Esophagus mucosa (tissue), 1 donor: ENCODE measurements at regions not wholly inside any gene's neighbourhood (a gene's known extent, or its start where the extent isn't known, plus 50 kb on each side); places are given as distances from the start of the nearest gene placed in this dataset.
"Not testable (repeated sequence)": the region's sequence is repeated elsewhere in the genome, so short reads cannot be mapped to it uniquely, and the experiment has no call there.

ENCODE experiments used
- ATAC-seq: fragments of 200-7000 bp; cut with Tn5 transposase; one replicate; pipeline ENCODE4 v1.9.1; 2020
- donor health status: DM: yes; HTN: yes; CAD: no.

DNA sequence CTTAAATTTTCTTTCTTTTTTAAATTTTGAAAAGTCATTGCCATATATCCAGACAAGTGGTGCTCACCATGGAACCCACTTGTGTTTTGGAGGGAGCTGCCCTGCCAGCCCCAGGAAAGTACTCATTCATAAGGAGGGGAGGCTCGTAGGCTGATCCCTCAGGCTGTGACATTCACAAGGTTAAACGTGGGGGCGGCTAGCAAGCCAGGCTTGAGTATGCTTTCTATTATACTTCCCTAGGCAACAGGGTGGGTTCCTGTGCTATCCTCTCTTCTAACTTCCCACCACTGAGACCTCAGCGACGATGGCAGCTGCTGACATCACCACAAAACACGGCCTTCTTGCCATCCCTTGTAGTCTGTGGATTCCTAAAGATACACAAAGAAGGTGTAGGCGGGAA, 160.5 kb upstream of the C2CD4B start:
- ATAC-seq, result no peak

DNA sequence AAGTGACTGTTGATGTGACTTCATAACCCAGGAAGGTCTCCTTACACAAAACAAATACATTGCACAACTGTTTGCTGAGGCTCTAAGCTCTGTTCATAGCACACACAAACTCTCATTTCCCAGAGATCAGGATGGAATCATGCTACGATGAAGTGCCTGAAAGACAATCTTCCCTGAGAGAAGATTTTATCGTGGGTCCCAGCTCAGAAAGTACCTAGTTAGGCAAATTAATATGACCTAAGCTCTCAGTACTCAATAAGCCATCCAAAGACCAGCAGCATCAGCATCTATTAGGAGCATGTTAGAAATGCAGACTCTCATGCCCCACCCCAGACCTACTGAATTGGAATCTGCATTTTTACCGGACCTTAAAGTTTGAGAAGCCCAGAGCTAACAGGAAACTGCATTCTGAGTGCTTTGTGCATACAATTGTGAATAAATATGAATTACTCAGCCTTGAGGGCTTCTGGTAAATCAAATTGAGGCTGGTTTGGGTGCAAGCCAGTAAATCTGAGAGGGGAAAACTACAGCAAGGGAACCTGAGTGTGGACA, 161.5 kb upstream of the C2CD4B start:
- ATAC-seq, result no peak

DNA sequence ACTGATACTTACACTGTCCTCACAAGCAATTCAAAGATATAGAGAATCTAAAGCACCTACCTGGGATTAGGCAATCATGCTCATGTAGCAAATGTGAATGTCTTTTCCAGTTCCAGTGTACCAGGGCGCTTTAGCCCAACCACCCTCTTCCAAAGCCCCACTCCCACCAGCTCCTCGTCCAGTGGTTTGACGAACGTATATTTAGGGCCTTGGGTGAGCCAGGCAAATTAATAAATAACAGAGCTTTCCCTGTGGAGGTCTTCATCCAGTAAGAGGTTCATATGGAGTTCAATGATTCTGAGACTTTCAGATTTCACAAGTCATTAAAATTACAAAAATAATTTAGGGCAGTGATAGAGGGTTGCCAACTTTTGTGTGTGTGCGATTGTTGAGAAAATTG, 162.3 kb upstream of the C2CD4B start:
- no peak for ATAC-seq

DNA sequence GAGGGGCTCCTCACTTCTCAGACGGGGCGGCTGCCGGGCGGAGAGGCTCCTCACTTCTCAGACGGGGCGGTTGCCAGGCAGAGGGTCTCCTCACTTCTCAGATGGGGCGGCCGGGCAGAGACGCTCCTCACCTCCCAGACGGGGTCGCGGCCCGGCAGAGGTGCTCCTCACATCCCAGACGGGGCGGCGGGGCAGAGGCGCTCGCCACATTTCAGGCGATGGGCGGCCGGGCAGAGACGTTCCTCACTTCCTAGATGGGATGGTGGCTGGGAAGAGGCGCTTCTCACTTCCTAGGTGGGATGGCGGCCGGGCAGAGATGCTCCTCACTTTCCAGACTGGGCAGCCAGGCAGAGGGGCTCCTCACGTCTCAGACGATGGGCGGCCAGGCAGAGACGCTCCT, 167.4 kb upstream of the C2CD4B start:
- ATAC-seq, result not testable (repeated sequence)

DNA sequence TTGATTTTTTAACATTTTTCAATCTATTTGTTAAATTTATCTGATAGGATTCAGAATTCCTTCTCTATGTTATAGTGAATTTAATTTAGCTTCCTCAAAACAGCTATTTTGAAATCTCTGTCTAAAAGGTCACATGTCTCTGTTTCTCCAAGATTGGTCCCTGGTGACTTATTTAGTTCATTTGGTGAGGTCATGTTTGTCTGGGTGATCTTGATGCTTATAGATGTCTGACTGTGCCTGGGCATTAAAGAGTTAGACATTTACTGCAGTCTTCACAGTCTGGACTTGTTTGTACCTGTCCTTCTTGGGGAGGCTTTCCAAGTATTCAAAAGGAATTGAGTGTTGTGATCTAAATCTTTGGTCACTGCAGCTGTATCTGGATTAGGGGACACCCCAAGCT, 169.5 kb upstream of the C2CD4B start:
- ATAC-seq, result peak; percentile 51

DNA sequence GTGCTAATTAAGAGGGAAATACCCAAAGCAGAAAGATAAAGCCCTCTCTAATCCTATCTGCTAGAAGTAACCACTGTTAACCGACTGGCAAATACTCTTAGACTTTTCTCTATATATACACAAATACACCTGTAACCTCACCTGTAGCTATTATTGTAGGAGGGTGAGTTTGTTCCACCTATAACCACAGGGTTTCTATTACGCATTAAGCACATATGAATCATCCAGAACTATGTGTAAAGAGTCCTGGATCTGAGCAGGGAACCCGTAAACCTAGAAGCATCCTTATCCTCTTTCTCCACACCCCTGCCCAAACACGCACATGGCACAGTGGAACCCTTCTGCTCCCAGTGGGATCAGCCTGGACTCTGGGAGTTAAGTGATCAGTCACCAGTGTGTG, 172.8 kb upstream of the C2CD4B start:
- ATAC-seq, result peak; percentile 86

DNA sequence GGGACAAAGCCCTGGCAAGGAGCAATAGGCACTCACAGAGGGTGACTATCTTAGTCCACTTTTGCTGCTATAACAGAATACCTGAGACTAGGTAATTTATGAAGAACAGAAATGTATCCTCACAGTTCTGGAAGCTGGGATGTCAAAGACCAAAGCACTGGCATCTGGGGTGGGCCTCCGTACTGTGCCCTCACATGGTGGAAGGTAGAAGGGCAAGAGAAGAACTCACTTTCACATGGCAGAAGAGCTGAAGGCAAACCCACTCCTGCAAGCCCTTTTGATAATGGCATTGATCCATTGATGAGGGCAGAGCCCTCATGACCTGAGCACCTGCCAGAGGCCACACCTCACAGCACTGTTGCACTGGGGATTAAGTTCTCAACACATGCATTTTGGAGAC, 173.4 kb upstream of the C2CD4B start:
- ATAC-seq, result no peak

DNA sequence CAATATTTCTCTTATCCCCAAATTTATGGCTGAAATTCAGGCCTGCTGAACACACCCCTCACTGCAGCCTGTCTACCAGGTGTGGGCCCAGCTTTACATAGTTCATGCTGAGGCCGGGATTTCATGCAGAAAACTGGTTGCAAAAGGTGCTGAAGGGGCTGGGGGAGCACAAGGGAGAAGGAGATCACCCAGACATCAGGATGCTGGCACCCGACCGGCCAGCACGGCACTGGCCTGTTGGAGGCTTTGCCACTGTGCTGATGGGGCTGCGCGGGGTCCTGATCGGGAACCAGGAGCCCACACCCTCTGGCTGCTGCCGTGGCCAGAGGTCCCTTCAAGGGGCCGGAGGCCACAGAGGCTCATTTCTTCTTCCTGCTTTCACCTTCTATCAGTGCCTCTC, 177.9 kb upstream of the C2CD4B start:
- ATAC-seq, result no peak

DNA sequence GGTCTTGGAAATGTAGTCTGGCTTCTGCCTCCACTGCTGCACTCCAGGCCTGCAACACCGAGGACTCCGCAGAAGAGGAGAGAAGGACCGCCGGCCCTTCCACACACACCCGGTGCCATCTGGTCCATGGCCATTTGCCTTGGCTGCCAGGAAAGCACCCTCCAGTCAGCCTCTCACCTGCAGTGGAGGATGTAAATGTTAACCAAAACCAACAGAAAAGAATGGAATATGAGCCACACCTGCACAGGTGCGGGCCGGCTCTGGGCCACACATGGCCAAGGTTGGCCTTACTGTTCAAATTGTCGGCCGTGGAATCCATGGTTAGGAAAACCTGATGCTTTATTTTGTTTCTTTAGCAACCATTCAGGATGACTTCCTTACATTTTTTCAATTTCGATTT, 178.3 kb upstream of the C2CD4B start:
- ATAC-seq, result no peak

DNA sequence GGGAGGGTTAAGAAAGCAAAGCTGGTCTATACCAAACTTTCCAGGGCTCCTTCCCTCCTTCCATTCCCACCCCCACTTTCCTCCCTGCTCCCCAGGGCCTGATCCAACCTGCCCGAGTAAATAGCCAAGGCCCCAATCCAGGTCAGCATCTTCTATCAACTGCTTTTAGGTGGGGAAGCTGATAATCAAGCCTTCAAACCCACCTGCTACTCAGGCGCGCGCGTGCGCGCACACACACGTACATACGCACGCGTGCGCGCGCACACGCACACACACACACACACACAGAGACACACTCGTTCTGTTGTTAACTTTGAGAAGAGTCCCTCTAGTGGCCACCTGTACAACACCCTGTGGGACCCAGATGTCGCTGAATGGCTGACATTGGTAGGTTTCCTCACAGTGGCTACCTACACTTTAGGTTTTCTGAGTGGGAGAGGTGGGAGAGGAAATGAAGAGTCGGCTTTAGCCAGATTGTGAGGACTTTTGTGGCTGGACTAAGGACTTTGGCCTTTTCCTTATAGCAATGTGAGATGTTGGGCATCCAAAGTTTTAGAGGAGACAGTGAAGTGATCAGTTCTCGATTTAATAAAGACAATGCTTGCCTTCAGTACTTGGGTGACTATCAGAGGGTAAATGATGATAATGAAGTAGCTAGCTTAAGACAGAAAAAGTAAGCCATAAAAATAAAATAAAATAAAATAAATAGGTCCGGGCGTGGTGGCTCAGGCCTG, 179.9 kb upstream of the C2CD4B start:
- ATAC-seq, result peak; percentile 91

DNA sequence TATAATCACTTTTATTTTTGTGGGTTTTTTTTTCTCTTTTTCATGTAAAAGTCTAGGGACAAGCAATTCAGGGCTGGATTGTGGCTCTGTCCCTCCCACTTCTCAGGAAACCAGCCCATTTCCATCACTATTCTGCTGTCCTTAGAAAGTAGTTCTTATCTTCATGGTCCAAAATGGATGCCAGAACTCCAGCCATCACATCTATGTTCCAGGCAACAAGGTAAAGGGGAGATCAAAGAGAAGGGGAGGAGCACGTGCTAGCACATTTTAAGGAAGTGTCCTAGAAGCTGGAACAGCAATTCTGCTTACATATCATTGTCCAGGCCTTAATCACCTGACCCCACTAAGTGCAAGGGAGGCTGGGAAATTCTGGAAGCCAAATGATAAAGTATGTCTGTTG, 181.1 kb upstream of the C2CD4B start:
- no peak for ATAC-seq

DNA sequence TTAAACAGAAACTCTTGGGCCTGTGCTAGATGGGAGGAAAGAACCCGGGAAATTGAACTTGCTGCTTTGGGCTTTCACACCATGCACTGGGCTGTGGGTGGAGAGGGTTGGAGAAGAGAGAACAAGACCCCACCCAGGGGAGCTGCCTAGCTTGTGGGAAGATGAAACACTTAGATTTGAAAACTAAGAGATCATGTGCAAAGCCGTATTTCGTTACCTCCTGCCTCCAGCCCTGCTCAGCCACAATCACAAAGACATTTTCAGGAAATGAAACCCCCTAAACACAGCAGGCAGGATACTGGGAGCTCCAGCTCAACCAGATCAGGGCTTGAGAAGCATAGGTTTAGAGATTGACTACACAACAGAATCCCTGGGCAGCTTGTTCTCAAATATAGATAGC, 183.0 kb upstream of the C2CD4B start:
- ATAC-seq, result no peak

DNA sequence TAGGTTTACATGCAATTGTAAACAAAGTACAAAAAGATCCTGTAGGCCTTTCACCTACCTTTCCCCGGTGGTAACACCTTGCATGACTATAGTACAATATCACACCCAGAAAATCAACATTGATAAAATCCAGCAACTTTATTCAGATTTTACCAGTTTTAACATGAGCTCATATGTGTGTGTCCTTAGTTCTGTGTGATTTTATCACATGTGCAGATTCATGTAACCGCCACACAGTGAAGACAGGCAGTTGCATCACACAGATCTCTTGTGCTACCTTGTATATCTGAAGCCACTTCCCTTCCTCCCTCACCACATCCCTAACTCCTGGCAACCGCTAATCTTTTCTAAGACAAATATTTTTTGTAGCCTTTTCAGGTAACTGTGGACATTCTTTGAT, 183.5 kb upstream of the C2CD4B start:
- ATAC-seq, result no peak

DNA sequence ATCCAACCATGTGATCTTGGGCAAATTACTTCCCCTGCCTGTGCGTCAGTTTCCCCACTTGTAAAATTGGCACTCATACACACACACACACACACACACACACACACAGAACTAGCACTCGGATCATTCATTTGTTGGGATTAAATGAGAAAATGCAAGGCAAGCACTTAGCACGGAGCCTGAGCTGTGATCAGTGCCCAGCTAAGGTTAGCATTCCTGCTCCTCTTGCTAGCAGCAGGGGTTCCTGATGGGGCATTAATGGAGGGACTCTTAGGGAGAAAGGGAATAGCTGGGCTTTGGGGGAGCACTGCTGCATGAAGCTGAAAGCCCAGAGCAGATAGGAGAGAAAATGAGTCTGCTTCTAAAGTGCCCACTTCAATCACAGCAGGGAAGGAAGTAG, 187.7 kb upstream of the C2CD4B start:
- no peak for ATAC-seq

DNA sequence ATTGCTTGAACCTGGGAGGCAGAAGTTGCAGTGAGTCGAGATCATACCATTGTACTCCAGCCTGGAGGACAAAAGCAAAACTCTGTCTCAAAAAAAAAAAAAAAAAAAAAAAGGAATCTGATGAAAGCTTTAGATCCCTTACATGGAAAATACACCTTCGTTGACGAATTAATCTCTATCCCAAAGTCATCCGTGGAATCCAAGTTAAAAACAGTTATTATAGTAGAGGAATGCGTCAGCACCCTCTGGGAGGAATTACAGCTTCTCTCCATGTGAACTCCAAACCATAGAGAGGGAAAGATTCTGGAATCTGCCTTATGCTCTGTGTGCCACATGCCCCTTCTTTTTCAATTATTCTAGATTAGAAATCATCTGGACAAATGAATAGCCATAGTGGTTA, 192.3 kb upstream of the C2CD4B start:
- no peak for ATAC-seq

DNA sequence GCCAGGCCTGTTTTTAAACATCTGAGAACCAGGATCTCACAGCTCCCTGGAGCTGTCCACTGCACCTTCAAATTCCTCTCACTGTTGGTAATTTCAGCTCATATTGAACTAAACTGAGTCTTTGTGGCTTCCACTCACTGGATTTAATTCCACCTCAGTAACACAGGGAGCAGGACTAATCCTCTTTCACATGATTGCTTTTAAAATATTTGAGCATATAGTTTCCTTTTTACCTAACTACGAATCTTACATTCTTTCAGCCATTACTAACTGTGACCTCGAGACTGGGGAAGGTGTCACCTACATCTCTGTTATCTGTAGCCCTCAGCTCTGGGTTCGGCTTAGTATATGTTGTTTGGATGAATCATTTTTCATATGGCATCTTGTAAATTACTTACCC, 194.3 kb upstream of the C2CD4B start:
- ATAC-seq, result no peak

DNA sequence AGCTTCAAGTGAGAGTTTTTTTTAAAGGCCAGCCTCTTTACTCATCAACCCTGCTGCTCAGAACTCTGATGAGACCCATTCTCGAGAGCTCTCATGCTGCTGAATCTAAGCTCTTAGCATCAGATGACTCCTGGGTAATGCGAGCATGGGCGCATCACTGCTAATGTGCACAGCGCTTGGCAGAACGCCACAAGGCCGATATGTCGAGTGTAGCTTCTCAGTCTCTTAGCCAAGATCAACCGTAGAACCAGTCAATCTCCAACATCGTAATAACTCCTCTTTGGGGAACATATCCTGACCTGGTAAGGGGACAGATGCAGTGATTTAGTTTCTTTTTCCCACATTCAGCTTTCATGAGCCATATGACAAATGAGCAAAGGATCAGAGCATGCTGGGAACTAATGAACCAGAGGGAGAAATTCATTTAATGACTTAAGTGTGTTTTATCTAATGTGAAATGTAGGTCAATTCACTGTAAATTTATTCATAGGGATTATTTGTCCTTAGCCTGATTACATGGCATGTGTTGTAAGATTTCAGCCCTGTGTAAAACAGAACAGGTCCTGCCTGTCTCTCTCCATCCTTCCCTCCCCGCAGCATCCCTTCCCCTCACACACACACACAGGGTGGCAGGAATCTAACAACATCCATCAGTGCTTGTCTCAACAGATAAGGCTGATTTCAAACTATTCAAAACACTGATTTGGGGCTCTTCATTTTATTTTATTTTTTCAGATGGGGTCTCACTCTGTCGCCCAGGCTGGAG, 195.4 kb upstream of the C2CD4B start:
- ATAC-seq, result no peak

DNA sequence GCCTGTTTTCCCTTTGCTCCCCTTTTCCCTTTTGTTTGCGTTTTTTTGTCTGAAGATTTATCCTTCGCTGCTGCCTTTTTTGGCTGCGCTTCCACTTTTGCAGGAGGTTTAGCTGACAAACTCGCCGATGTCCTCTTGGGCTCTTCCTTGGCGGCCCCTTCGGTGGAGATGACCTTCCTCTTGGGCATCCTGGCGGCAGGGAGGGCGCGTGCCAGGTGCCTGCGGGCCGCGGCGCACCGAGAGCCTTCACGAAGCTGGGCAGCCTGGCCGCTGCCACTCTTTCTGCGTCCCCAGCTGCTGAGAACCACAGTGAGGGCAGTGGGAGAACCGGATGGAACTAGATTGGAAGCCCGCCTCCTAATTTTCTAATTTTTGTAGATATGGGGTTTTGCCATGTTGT, 197.1 kb upstream of the C2CD4B start:
- ATAC-seq, result no peak

DNA sequence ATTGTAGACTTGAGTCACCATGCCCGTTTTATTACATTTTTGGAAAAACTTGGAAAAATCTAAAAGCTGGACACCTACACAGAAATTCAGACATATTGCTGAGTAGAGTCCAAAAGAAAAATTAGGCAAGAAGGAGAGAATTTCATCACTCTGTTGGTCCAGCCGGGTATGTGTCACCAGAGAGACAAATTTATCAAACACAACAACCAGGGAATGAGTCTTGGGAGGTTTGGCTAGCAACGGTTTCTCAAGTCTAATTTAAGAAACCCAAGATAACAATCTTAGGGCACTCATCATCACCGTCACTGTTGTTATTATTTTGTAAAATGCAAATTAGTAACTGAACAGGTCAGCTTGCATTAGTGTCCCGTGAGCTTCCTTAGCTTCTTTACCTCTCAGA, 197.5 kb upstream of the C2CD4B start:
- no peak for ATAC-seq

DNA sequence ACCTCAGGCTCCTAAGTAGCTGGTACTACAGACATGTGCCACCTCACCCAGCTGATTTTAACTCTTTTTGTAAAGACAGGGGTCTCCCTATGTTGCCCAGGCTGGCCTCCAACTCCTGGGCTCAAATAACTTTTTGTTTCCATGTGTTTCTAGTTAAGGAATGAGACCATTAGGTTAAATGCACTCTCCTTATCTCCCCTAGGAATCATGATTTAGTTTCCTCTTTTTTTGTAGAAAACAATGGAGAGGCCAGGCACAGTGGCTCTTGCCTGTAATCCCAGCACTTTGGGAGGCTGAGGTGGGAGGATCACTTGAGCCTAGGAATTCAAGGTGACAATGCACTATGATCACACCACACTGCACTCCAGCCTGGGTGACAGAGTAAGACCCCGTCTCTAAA, 198.8 kb upstream of the C2CD4B start:
- no peak for ATAC-seq

DNA sequence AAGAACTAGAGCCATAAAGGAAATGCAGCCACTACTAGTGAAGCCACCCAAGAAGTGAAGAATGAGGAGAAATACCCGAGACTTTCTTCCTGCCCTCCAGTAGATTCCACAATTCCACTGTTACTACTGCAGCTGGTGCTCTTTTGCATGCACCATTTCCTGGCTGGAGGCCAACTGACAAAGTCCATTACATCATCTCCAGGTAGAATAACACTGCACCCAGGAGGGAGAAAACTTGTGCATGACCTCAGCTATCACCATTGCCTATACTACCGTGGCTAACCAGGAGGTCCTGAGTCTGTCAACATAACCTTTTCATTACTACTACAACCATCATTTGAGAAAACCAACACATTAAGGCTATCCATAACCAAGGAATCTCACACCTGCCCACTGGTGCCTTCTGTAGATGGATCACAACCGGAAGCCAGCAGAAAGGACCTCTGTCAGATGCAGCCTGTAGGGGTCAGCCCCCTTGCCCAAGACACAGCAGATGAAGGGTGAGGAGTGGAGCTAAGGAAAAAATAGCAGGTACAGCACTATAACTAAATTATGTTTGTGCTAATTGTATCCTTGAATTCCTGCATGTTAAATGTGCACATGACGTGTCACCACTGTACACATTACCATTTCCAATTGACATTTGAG, 200.8 kb upstream of the C2CD4B start:
- ATAC-seq, result no peak

DNA sequence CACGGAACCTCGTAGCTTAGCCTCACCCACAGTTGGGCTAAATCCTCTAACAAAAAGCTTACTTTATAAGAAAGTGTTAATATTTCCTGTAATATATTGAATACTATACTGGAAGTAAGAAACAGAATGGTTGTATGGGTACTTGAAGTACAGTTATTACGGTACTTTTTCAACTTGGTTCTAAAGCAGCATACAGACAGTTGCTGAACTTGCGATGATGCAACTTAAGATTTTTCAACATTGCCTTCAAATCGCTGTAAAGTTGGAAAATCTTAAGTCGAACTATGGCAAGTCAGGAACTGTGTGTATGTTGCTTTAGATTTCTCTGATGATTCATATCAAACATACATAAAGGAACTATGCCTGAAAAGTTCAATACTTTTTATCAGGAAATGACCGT, 204.4 kb upstream of the C2CD4B start:
- ATAC-seq, result no peak

DNA sequence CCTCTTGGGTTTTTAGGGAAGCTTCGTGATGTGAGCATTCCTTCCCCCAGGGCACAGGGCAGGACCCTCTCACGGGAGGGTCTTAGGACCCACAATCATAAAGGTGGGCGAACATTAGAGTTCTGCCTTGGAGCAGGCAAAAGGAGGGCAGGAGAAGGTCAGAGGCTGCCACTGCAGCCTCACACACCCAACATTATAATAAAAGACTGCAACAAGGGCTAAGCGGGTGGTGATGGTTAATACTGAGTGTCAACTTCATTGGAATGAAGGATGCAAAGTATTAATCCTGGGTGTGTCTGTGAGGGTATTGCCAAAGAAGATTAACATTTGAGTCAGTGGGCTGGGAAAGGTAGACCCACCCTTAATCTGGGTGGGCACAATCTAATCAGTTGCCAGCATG, 206.6 kb upstream of the C2CD4B start:
- not testable (repeated sequence) for ATAC-seq
